NCI-H1092 treated with DMSO at 0.1 percent for 48 hours (cell line): ENCODE measurements at regions not wholly inside any gene's neighbourhood (a gene's known extent, or its start where the extent isn't known, plus 50 kb on each side); places are given as distances from the start of the nearest gene placed in this dataset.
A peak's percentile ranks its signal among the peaks of the same experiment; 100 is the strongest.
"Not testable (repeated sequence)": the region's sequence is repeated elsewhere in the genome, so short reads cannot be mapped to it uniquely, and the experiment has no call there.

ENCODE experiments used
- DNase-seq: peaks from one replicate; lab custom pipeline; 2025; lab: John Stamatoyannopoulos, UW

DNA sequence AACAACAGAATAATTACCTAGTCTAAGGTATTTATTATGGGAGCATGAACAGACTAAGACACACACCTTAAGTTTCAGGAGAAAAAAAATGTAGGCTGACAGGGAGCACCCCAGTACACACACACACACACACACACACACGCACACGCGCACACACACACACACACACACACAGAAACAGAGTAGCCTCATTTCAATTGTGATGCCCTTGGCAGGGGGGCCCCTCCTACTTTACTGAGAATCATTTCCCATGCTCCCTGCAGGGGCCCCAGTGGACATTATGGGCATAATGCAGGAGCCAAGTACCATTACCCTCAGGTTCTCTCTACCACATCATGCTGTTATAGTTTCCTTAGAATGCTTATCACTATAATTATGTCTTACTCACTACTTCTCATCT, 104.9 kb downstream of the CDC7 start:
- no peak for DNase-seq

DNA sequence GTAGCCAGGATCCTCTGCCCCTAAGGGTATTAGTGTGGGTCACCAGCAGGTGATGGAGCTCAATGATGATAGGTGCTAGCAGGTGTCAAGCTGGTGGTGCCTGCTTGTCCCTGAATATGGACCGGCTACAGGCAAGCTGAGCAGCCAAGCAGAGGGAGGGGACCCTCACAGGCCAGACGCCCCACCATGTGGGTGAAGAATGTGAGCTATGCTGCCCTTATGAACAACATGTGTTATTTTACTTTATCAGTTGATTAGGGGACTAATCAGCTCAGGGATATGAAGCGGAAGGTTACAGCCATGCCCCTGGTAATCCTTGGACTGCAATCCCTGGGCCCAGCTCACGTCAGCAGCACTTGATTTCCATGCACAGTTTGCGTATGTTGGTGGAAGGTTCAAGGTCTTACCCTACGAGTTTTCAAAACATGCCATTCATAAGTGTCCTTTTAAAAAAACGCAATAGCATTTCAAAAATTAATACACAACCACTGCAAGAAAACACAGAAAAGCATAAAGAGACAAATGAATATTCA, 106.0 kb downstream of the CDC7 start:
- DNase-seq, result no peak

DNA sequence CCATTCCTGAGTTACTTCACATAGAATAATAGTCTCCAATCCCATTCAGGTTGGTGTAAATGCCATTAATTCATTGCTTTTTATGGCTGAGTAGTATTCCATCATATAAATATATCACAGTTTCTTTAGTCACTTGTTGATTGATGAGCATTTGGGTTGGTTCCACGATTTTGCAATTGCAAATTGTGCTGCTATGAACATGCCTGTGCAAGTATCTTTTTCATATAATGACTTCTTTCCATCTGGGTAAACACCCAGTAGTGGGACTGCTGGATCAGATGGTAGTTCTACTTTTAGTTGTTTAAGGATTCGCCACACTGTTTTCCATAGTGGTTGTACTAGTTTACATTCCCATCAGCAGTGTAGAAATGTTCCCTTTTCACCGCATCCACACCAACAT, 107.0 kb downstream of the CDC7 start:
- not testable (repeated sequence) for DNase-seq

DNA sequence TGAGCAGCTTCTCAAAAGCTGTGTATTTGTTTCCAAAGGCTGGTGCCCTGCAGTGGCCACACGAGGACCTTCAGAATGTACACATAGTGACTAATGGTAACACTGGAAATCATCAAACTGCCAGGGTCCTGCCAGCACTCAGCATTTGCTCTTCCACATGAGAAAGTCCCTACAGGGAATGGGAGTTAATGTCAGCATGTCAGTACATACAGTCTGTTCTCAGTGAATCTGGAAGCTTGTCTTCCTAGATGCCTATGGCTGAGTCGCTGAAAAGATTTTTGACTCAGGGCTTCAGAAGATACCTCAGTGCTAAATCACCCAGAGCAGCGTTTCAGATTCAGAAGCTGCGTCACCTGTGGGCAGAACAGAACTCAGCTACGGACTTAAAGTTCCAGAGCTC, 108.2 kb downstream of the CDC7 start:
- DNase-seq, result no peak

DNA sequence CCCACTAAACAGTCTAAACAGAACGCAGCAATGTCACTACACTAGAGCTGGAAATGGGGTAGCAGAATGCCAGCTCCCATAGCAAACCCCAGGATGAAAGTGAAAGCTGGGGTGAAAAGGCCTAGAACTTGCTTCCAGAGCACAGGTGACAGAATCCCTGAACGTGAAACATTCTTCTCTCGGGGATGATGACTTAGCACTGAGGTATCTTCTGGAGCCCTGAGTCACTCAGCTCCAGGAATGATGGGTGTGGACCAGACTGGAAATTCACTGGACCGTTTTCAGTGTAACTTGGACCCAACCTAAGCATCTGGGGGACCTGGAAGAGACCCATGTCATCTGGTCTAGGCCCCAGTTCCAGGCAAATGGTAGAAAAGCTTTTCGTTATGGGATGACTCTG, 108.9 kb downstream of the CDC7 start:
- DNase-seq, result no peak

DNA sequence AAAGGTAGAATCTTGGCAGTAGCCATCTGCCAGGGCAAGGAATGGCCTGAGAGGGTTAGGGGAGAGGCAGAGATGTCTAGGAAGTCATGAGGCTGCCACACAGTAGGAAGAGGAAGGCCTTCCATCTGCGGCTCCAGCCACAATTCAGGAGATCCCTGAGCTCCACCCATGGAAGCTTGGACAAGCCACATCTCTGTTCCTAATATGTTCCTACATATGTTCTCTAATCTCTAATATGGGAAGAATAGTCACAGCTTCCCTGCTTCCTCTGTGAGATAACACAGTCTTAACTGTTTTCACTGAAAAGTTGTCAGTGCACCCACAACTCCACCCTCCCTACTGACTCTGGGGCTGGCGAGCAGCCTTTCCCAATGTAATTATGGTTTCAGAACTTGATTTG, 109.5 kb downstream of the CDC7 start:
- DNase-seq, result no peak

DNA sequence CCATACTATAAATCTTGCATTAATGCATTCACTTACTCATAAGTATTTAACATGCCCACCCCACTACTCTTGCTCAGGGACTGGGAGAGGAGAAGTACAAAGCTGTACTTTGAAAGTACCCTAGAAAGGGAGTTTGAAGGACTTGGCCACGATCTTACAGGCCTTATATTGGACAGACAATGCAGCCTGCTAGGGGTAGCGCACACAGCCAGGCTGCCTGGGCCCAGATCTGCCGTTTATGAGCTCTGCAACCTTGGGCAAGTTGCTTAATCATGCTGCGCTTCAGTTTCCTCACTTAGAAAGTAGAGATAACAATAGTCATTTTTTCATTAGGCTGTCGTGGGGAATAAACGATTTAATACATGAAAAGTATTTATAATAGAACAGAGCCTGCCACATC, 110.1 kb downstream of the CDC7 start:
- no peak for DNase-seq

DNA sequence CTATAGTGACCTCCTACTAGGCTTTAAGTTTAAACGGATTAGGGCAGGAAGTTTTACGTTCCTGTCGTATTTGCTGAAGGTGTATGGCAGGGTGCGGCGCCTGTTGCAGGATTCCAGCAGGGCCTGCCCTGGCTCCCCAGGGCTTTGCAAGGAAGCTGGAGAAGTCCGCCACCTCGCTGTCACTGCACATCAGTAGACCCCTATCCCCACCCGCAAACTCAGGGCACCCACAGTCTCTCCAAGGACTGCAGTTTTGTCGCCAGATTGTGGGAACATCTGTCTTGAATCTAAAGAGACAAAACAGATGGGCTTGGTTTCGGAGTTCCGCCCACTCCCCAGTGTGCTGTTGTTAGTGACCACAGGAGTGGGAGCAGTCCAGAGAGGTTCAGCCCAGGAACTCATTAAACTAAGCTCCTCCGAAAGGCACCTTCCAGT, 110.8 kb downstream of the CDC7 start:
- no peak for DNase-seq

DNA sequence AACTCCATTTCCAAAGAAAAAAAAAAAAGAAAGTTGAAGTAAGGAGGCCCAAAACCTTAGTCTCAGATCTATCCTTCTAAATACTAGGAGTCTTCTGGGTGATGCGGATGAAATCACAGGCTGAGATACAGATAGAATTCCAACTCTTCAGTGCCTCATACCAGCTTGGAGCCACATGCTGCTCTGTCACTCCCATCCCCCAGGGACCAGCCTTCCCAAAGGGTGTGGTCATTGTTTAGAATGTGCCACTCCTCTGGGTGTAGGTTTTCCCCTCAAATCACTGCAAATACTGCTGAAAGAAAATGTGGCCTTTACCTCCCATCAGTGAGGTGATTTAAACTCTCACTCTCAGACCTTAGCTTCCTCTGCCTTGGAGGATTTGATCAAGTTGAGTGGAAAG, 112.9 kb downstream of the CDC7 start:
- DNase-seq, result no peak

DNA sequence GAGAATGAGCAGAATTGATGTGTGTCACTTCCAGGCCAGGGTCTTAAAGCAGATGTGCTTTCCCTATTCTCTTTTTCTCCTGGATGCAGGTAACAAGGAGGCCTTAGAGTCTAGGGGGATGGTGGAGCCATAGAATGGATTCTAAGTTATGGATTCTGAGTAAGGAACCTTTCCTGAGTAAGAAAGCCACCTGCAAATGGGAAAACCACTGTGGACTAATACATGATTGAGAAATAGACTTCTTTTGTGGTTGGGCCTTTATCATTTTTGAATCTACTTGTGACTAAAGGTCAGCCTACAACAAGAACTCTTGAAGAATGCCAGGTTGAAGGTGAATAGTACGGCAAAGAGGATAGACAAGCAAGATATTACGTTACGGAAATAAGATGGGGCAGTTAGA, 116.1 kb downstream of the CDC7 start:
- no peak for DNase-seq

DNA sequence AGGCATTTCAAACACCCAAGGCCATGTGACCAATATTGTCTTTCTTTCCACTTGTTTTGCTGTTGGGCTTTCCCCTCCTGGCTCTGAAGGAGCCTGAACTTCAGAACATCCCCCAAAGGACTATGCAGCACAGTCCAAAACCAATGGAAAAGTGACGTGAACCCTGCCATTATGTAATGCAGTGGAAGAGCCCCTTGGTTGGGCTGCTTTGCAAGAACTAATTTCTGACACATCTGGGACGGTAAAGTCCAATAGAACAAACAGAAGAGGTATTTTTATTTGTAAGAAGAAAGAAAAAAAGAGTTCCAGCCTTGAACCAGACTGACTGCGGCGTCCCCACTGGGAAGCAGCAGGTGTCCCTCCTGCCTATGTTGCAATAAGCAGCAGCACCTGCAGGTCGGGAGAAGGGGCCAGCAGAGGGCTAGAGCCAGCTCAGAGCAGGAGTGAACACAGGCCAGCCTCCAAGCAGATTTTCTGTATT, 116.7 kb downstream of the CDC7 start:
- peak; percentile 59 for DNase-seq

DNA sequence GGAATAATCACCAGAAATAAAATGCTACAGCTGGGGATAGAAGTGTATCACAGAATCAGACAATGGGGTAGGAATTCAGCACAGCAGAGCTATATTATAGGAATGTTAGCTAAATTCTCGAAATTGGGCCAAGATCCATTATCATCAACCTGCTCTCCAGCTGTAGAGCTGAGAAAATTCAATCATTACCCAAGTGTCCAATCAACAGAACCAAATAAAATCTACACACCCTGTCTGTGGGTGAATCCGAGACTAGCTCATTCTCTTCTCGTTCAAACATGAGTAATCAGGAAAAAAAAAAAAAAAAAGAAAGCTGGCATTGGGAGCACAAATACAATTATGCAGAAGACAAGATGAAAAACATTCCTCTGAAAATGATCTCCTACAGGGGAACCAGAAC, 119.2 kb downstream of the CDC7 start:
- DNase-seq, result no peak

DNA sequence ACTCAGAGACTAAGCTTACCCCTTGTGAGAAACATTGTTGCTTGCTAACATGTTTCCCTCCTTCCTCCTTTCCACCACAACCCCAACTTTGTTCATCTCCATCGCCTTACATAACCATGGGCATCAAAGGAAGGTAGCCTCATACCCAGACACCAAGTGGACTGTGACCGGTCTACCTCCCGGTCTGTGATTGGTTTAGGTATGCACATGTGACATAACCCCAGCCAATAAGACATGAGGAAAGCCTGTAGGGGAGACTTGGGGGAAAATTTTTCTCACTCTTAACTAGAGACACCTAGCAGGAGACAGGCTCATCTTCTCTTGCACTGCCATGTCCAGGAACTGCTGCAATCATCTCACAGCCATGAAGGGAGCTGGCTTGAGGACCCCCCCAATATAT, 120.7 kb downstream of the CDC7 start:
- no peak for DNase-seq

DNA sequence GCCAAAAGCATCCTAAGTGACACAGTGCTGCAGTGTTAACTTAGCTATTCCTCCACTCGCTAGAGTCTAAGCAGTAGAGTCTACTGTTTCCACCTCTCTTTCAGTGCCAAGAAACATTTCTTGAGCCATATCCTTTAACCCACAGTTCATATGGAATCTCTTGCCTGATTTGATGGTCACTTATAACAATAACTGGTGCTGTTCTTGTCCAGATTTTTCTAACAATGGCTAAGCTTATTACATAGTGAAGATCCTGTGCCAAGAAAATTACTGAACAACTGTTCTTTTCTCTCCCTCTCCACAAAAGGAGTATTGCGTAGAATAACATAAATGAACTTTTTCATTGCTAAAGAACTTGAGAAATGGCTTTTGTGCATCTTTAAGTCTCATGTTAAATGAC, 121.3 kb downstream of the CDC7 start:
- no peak for DNase-seq

DNA sequence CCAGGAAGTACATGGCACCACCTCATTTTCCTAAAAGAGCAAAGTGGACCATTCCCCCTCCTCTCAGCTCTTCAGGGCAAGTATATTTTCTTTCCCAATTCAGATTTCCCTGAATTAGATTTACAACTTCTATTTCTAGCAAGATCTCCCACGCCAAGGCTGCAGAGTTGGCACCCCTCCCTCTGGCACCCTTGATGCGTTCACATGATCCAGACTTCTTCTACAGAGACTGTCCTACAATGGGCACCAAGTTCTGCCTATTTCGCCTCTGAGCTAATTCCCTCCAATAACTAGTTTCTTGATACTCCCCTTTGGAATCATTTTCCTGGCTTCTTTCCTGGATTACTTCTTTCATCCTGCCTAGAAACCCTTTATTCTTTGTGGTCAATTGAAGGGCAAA, 122.0 kb downstream of the CDC7 start:
- no peak for DNase-seq

DNA sequence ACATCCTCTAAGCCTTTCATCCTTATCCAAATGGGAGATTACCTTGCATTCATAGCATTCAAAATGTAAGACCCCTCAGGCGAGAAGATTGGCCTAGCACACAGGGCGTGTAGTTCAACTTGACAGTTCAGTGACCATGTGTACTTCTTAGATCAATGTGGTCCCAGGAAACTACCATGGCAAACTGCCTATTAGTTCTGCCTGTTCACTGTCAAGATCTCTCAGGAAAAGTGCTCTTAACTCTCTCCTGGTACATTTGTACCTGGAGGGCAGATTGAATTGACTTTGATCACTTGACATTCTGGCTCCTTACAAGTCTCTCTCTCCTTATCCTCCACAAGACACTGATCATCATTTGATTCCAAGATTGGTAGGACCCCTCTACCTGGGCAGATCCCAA, 122.4 kb downstream of the CDC7 start:
- DNase-seq, result no peak

DNA sequence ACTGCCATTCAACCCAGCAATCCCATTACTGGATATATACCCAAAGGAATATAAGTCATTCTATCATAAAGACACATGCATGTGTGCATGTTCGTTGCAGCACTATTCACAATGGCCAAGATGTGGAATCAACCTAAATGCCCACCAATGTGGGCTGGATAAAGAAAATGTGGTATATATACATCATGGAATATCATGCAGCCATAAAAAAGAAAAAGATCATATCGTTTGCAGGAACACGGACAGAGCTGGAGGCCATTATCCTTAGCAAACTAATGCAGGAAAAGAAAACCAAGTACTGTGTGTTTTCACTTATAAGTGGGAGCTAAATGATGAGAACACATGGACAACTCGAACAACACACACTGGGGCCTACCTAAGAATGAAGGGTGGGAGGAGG, 123.7 kb downstream of the CDC7 start:
- DNase-seq, result no peak
